GM21381 (cell line): ENCODE measurements at regions not wholly inside any gene's neighbourhood (a gene's known extent, or its start where the extent isn't known, plus 50 kb on each side); places are given as distances from the start of the nearest gene placed in this dataset.
"Not testable (repeated sequence)": the region's sequence is repeated elsewhere in the genome, so short reads cannot be mapped to it uniquely, and the experiment has no call there.

Experiments used
- ATAC-seq: cut with Tn5 transposase; IDR thresholded peaks from one replicate; pipeline ENCODE4 v1.9.1; 2021; ENCODE audit warnings: mild to moderate bottlenecking, moderate library complexity; ENCODE audit not compliant: unreplicated experiment

GRCh38 chr1:31485166-31485565 is 72.2 kb downstream of the SERINC2 start:
- no peak for ATAC-seq

- ATAC-seq = no peak
Measured at GRCh38 chr1:31487143-31487542, 74.1 kb downstream of the SERINC2 start.

- ATAC-seq = no peak
Measured at GRCh38 chr1:31487721-31488293, 74.8 kb downstream of the SERINC2 start.

- ATAC-seq = no peak
Measured at GRCh38 chr1:31488528-31488927, 75.5 kb downstream of the SERINC2 start.

GRCh38 chr1:31489575-31489974 is 76.6 kb downstream of the SERINC2 start:
- not testable (repeated sequence) for ATAC-seq

- not testable (repeated sequence) for ATAC-seq
Measured at GRCh38 chr1:31490596-31490995, 77.6 kb downstream of the SERINC2 start.

GRCh38 chr1:31495351-31495750 is 81.0 kb upstream of the TINAGL1 start:
- ATAC-seq = not testable (repeated sequence)

GRCh38 chr1:31495770-31496169 is 80.5 kb upstream of the TINAGL1 start:
- not testable (repeated sequence) for ATAC-seq

- ATAC-seq = no peak
Measured at GRCh38 chr1:31497601-31498000, 78.7 kb upstream of the TINAGL1 start.

GRCh38 chr1:31498376-31499040 is 77.8 kb upstream of the TINAGL1 start:
- no peak for ATAC-seq

GRCh38 chr1:31501505-31501904 is 74.8 kb upstream of the TINAGL1 start:
- no peak for ATAC-seq

GRCh38 chr1:31502253-31502652 is 74.1 kb upstream of the TINAGL1 start:
- ATAC-seq = no peak

GRCh38 chr1:31502926-31503511 is 73.3 kb upstream of the TINAGL1 start:
- ATAC-seq = no peak

GRCh38 chr1:31503570-31503969 is 72.7 kb upstream of the TINAGL1 start:
- ATAC-seq = no peak

- no peak for ATAC-seq
Measured at GRCh38 chr1:31504001-31504400, 72.3 kb upstream of the TINAGL1 start.

- peak; percentile 59 for ATAC-seq
Measured at GRCh38 chr1:31505911-31506497, 70.3 kb upstream of the TINAGL1 start.

GRCh38 chr1:31507221-31507620 is 69.1 kb upstream of the TINAGL1 start:
- no peak for ATAC-seq

GRCh38 chr1:31507676-31508530 is 68.4 kb upstream of the TINAGL1 start:
- ATAC-seq = no peak

- ATAC-seq = peak; percentile 59
Measured at GRCh38 chr1:31509124-31510072, 66.9 kb upstream of the TINAGL1 start.

GRCh38 chr1:31510304-31510703 is 66.0 kb upstream of the TINAGL1 start:
- no peak for ATAC-seq
